Left cardiac atrium (tissue), 4 donors: ENCODE measurements at regions not wholly inside any gene's neighbourhood (a gene's known extent, or its start where the extent isn't known, plus 50 kb on each side); places are given as distances from the start of the nearest gene placed in this dataset.
"Not testable (repeated sequence)": the region's sequence is repeated elsewhere in the genome, so short reads cannot be mapped to it uniquely, and the experiment has no call there.

Experiments
- ATAC-seq, 2 donors: fragments of 200-7000 bp; cut with Tn5 transposase; one replicate each; pipeline ENCODE4 v1.9.1; 2020; ENCODE audit warnings: mild to moderate bottlenecking in 2 of 2, moderate library complexity in 2 of 2
- DNase-seq: peaks from one replicate; pipeline ENCODE4 v3.0.0-alpha.2; 2020
- intact Hi-C, 2 donors: fragments of 100-400 bp; cut with DNase I; formaldehyde crosslinking; loops; one replicate each; pipeline versions ENCODE4 v1.14.1 to v1.15.1; 2022 to 2023
- donor health status: DM: no; HTN: yes; CAD: no.
- donor health status: DM: no; HTN: yes; CAD: no; lungs with severe emphysema.
- donor health status: DM: yes; HTN: yes; CAD: no.
- donor health status: Dilated cardiomyopathy.

DNA sequence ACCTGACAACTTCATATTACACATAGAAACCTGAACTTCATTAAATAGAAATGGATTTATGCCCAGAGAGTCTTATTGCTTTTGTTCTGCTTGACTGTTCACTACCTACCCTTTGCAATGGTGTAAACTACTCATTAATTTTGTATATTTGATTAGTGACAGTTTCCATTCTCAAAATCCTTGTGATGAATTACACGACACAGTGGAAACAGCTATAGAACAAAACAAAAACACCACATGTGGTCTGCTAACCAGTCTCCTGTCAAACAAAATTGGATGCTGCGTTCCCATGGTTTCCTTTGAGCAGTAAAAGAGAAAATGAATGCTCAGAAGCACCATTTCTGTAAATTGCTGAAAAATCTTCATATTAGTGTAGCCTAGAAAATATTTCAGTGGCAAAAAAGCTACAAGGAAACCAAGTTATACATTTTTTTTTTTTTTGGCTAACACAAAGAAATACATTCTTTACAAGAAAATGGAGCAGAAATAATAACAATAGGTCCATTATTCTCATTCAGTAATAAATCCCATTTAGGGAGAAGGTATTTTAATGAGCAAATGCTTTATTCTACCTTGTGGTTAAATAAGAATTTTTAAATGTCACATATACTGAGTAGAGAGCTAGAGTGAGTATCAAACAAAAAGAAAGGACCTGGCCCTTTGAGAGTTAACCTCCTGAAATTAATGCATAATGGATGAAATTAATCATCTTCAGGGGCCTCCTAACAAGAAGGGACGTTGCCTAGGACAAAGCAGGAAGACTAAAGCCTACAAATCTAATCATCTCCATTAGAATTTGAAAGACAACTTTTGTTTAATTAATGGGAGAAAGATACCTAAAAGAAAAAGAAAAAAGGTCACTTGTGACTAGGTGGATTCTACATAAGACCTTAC is 355.1 kb upstream of the ZC3H15 start:
- ATAC-seq, result no peak
- intact Hi-C loops, result no loop called here

DNA sequence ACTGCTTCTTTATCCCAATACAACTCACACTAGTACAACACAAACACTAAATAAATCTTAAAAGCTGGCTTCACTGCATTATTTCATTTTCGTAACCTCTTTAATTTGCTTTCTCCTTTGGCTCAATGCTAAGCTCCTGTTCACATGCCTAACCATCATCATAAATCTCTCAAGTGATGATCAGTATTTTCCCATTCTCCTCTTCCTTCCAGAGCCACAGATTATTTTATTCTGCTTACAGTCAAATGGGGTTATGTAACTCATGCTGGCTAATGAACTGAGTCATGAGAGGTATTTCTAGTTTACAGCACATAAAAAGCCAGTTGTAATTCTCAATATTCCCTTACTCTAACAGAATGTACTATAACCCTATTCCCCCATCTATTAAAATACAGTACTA is 350.4 kb upstream of the ZC3H15 start:
- no peak for ATAC-seq
- intact Hi-C loops, result no loop called here
- no peak for DNase-seq

More for the DNA sequence above, 355.1 kb upstream of the ZC3H15 start:
- DNase-seq, result no peak

DNA sequence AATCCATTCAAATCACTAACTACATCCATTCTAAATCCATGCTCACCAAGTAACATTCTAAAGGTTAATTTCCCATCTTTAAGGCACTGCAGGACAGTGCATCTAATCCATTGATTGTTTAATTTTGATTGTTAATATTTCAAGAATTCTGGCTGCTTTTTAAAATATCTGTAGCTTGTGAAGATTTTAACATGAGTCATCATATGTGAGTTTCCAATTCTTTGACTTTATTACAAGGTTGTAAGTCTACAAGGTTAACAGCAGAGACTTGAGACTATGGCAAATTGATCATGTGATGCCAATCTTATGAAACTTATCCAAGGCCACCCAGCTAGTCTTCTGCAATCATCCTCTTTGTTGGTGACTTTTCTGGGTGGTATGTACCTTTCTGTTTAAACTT is 349.2 kb upstream of the ZC3H15 start:
- DNase-seq (no peak), ATAC-seq (no peak)
- intact Hi-C loops, result no loop called here

DNA sequence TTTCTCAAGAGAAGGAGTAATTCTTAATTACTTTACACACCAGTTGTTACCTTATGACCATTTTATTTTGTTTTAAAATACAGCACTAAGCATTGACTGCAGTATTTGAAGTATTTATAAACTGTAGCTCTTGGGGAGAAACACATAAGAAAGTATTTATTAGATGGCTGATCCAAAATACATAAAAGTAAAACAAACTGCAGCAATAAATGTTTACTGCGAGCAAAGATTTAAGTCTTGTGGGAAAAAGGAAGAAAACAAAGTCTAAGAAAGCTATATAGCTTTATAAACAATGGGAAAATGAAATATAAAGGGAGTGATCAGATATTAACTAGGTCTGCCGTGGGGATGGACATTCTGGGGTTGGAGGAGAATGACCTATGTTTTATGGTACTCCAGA is 347.2 kb upstream of the ZC3H15 start:
- ATAC-seq (no peak), DNase-seq (no peak)
- intact Hi-C loops, result no loop called here

DNA sequence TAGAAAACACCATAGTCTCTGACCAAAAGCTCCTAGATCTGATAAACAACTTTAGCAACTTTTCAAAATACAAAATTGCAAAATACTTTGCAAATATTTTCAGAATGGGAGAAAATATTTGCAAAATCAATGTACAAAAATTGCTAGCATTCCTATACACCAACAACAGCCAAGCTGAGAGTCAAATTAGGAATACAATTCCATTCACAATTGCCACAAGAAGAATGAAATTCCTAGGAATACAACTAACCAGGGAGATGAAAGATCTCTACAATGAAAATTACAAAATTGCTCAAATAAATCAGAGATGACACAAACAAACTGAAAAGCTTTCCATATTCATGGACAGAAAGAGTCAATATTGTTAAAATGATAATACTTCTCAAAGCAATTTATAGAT is 327.0 kb upstream of the ZC3H15 start:
- DNase-seq (no peak), ATAC-seq (no peak)
- intact Hi-C loops, result no loop called here

DNA sequence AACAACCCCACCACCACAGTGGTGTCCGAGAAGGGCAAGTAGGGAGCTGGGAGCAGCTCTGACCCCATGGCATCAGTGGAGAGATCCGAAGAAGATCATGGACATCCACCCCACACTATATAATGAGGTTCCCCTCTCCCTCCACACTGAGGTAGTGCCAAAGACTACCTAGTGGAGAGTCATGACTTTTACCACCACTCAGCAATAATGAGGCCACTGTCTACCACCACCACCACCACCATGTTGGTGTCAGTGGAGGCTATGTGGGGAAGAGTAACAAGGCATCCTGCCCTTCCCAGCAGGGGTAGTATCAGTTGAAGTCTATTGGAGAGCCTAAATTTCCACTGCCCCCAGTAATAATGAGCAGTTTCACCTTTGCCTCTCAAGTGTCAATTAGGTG is 321.7 kb upstream of the ZC3H15 start:
- intact Hi-C loops, result no loop called here
- no peak for ATAC-seq
- DNase-seq, result no peak

DNA sequence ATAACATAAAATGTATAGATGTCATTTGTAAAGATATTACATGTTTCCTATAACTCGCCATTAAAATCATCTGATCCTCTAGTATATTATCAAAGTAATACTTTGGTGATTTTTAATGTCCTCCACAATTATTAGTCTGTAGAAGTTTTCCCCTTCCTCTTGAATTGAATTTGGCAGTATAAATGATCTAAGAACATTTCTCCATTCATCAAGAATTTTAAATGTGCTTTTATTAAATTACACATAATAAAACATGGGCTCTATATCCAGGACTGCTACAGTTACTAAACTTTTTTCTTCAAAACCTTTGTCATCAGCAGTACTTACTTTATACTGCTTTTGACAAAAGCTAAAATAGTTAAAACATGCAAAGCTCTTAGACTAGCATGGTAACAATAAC is 315.4 kb upstream of the ZC3H15 start:
- no peak for ATAC-seq
- intact Hi-C loops, result no loop called here
- DNase-seq, result no peak

DNA sequence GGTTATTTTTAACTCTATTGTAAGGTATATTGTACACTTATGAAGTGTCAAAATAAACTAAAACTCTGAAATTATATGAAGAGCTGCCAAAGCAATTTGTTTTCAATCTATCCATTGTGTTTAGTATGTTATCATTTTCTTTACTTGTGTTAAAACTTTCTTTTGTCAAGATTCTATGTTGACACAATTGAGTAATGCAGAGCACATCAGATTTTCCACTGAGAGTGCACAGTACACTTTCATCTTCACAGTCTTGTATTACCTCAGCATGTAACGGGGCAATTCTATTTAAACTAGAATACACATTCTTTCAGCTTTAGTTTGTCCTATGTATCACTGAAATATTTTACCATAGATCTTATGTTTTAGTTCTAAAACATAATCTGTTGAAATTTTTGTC is 304.4 kb upstream of the ZC3H15 start:
- DNase-seq (no peak), ATAC-seq (no peak)
- intact Hi-C loops, result no loop called here

DNA sequence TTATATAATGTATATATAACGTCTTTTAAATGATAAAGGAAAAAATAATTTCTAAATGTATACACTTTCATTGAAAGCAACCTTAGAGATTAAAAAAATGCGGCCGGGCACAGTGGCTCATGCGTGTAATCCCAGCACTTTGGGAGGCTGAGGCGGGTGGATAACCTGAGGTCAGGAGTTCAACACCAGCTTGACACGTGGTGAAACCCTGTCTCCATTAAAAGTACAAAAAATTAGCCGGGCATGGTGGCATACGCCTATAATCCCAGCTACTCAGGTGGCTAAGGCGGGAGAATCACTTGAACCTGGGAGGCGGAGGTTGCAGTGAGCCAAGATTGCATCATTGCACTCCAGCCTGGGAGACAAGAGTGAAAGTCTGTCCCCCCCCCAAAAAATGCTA is 303.7 kb upstream of the ZC3H15 start:
- DNase-seq, intact Hi-C loops, ATAC-seq: not testable (repeated sequence)

DNA sequence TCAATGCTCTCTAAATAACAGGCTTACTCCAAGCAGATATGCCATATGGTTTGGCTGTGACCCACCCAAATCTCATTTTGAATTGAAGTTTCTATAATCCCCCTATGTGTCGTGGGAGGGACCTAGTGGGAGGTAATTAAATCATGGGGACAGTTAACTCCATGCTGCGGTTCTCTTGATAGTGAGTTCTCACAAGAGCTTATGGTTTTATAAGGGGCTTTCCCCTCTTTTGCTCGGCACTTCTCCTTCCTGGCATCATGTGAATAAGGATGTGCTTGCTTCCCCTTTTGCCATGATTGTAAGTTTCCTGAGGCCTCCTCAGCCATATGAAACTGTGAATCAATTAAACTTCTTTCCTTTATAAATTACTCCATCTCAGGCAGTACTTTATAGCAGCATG is 302.7 kb upstream of the ZC3H15 start:
- intact Hi-C loops, result no loop called here
- DNase-seq (no peak), ATAC-seq (no peak)

DNA sequence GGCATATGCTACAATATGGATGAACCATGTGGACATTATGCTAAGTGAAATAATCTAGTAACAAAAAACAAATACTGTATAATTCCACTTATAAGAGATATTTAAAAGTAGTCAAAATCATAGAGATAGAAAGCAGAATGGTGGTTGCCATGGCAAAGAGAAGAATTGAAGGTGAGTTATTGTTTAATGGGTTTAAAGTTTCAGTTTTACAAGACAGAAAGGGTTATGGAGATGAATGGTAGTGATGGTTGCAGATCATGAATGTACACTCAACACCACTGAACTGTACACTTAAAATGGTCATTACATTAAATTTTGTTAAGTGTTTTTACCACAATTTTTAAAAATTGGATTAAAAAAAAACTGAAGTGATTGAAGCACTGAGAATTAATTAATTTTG is 298.2 kb upstream of the ZC3H15 start:
- intact Hi-C loops, result no loop called here
- no peak for ATAC-seq
- no peak for DNase-seq

DNA sequence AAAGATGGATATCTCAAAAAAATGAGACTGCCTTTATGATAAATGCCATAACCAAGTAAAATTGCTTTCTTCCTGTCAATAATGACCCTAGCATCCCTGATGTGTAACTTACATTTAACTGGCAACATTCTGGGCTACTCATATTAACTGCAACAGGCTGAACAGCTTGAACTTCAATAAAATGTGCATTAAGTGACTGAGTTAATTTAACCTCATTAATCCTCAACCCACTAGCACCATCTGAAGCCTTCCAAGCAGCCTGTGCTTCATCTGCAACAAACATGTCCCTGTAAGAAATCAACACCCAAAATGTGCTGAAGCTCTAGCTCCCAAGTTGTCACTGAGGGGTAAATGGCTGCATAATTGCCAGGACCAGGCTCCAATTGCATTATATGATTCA is 296.2 kb upstream of the ZC3H15 start:
- intact Hi-C loops, result no loop called here
- DNase-seq (no peak), ATAC-seq (no peak)

DNA sequence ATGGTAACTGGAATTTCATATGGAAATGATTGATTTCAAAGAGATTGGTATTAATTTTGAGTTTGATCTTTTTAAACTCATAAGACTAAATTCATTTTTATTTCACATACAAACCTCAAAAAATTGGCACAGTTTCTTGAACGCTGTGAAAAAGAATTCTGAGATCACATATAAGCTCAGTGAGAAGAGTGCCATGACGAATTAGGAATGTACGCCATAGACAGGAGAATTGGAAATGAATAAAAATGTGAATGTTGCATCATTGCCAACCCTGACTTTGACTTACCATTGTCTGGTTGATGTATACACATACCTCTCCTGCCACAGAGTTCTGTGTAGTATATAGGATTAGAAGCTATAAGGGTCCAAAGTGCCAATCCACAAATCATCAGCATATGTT is 290.4 kb upstream of the ZC3H15 start:
- ATAC-seq (no peak), DNase-seq (no peak)
- intact Hi-C loops, result no loop called here

DNA sequence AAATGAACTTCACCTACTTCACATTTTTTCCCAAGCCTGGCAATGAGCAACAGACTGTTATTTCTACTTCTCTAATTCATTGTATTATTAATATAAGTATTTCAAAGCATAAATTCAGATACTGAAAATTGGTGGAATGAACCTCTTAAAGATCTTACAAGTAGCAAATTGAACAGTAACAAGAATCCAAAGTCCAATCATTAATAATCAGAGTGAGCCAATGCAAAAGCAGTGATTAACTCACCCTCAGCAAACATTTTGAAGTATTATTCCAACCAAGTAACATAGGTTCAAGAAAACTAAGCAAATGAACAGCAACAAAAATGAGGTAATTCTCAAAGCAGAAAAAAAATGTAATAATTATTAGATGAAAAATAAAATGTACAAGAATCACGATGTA is 288.1 kb upstream of the ZC3H15 start:
- intact Hi-C loops, result no loop called here
- DNase-seq (no peak), ATAC-seq (no peak)

DNA sequence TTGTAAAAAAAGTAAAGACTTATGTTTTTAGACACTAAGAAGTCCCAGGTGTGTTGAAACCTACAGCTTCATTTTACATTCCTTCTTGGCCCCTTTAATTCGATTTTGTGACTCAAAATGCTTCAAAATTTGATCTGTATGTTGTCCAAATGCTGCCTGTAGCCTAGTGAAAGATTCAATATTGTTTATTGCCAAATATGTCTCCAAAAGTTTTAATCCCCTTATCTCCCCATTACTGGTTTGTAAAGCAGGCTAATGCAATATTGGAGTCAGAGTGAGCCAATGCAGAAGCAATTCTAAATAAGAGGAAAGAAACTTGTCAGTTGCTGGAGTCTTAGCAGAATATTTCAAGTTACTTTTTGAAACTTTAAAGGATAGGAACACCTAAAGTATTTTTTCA is 287.0 kb upstream of the ZC3H15 start:
- DNase-seq, result no peak
- intact Hi-C loops, result no loop called here
- no peak for ATAC-seq

DNA sequence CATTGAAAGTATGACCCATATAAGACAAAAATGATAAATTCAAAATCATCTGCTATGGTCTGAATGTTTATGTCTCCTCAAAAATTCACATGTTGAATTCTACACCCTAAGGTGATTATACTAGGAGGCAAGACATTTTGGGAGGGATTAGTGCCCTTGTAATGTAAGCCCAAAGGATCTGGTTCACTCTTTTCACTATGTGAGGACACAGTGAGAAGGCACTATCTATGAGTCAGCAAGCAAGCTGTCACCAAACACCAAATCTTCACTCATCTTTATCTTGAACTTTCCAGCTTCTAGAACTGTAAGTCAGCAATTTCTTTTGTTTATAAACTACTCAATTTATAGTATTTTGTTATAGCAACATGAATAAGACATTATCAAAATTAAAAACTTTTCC is 284.7 kb upstream of the ZC3H15 start:
- peak in 1 of 2 donors; percentile 42 for ATAC-seq
- intact Hi-C loops, result no loop called here
- no peak for DNase-seq

DNA sequence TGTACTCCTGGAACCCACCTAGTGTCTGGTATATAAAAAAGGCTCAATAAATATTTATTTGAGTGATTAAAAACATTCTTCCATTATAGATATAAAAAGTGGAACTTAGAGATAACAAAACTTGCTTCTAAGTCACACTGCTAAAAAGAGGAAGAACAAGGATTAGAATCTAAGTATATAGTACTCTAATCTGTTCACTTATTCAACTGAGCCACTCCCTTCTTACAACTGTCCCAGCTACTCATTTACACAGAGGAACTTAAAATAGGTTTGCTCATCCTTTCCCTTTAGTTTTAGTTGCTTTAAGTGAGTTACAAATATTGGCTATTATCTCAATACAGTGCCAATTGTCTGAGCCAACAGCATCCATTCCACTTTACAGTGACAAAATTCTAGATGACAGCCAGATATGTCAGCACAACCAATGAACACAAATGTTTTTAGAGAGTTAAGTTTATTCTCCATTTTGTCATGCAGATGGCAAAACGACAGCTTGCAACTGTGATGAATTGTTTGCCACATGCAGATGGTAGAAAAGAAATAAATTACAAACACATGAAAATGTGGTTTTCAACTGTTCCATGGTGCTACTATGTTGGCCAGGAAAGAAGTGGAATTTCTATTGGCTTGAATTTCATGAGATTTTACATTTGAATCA is 280.7 kb upstream of the ZC3H15 start:
- DNase-seq (no peak), ATAC-seq (no peak)
- intact Hi-C loops, result no loop called here

DNA sequence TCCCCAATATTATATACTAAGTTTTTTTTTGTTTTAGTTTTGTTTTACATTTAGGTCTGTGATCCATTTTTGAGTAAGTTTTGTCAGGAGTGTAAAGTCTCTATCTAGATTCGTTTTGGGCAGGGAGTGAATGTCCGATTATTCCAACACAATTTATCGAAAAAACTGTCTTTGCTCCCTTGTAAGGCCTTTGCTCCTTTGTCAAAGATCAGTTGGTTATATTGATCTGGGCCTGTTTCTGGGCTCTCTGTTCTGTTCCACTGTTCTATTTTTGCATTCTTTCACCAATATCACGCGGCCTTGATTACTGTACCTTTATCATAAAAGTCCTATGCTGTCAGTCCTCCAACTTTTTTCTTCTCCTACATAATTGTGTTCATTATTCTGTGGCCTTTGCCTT is 276.5 kb upstream of the ZC3H15 start:
- ATAC-seq (no peak), DNase-seq (no peak)
- intact Hi-C loops, result no loop called here

DNA sequence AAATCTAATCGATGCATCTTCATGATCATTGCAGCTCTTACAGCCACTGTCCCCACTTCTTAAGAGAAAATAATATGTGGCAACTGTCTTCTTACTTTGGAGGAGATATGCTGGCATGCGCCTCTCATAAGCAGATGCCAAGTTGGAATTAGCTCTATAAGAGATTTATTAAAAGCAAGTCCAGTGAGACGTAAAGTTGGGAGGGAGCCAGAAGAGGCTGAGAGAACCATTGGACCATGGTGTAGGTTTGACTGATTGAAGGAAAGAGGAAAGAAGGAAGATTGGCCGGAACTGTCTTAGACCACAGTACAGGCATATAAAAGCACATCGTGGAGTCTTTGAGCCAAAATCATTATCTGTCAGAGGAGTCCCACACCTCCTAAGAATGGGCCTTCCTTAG is 265.7 kb upstream of the ZC3H15 start:
- no peak for ATAC-seq
- DNase-seq, result no peak
- intact Hi-C loops, result no loop called here

DNA sequence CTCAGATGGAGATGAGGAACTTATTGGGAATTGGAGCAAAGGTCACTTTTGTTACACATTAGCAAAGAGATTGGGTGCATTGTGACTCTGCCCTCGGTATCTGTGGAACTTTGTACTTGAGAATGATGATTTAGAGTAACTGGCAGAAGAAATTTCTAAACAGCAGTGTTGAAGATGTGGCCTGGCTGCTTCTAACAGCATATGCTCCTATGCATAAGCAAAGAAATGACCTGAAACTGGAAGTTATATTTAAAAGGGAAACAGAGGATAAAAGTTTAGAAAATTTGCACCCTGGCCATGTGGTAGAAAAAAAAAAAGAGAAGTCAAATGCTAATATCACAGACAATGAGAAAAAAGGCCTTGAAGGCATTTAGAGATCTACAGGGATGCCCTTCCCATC is 256.8 kb upstream of the ZC3H15 start:
- DNase-seq (no peak), ATAC-seq (no peak)
- intact Hi-C loops, result no loop called here

DNA sequence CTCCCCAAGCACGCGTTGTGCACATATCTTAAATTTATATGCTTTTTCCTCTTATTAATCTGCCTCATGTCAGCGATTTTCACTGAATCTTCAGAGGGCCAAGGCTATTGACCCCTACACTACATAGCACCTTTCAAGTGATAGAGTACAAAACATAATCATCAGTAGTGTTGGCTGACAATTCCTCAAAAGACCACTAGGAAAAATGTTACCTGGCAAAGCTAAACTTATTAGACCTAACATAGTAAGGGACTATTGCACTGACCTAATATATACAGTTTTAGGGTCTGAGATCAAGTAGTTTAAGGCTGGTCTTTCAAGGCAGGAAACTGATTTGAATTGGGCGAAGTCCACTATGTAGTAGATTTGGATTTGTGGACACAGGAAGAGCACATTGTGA is 244.2 kb upstream of the ZC3H15 start:
- DNase-seq (no peak), ATAC-seq (no peak)
- intact Hi-C loops, result no loop called here
